HG03565 (cell line): ENCODE measurements at regions not wholly inside any gene's neighbourhood (a gene's known extent, or its start where the extent isn't known, plus 50 kb on each side); places are given as distances from the start of the nearest gene placed in this dataset.
A peak's percentile ranks its signal among the peaks of the same experiment; 100 is the strongest.

Experiments
- ATAC-seq: cut with Tn5 transposase; IDR thresholded peaks from one replicate; pipeline ENCODE4 v1.9.1; 2021; ENCODE audit warnings: mild to moderate bottlenecking, moderate library complexity; ENCODE audit not compliant: unreplicated experiment

- ATAC-seq: no peak
Measured at GRCh38 chr1:219365451-219365850, 191.8 kb downstream of the LYPLAL1 start.

- no peak for ATAC-seq
Measured at GRCh38 chr1:219362702-219363101, 189.0 kb downstream of the LYPLAL1 start.

- no peak for ATAC-seq
Measured at GRCh38 chr1:219359126-219359525, 185.4 kb downstream of the LYPLAL1 start.

GRCh38 chr1:219358080-219358479, 184.4 kb downstream of the LYPLAL1 start:
- no peak for ATAC-seq

- no peak for ATAC-seq
Measured at GRCh38 chr1:219354962-219355361, 181.3 kb downstream of the LYPLAL1 start.

GRCh38 chr1:219352961-219353651, 179.4 kb downstream of the LYPLAL1 start:
- ATAC-seq: no peak

- ATAC-seq: no peak
Measured at GRCh38 chr1:219350172-219350931, 176.7 kb downstream of the LYPLAL1 start.

GRCh38 chr1:219347921-219348391, 174.3 kb downstream of the LYPLAL1 start:
- ATAC-seq: no peak

GRCh38 chr1:219347376-219347775, 173.7 kb downstream of the LYPLAL1 start:
- no peak for ATAC-seq

GRCh38 chr1:219345953-219346352, 172.3 kb downstream of the LYPLAL1 start:
- ATAC-seq: no peak

- ATAC-seq: no peak
Measured at GRCh38 chr1:219342836-219343235, 169.2 kb downstream of the LYPLAL1 start.

- ATAC-seq: no peak
Measured at GRCh38 chr1:219340796-219341195, 167.1 kb downstream of the LYPLAL1 start.

- ATAC-seq: no peak
Measured at GRCh38 chr1:219339466-219339865, 165.8 kb downstream of the LYPLAL1 start.

- ATAC-seq: no peak
Measured at GRCh38 chr1:219337588-219337987, 163.9 kb downstream of the LYPLAL1 start.

- ATAC-seq: no peak
Measured at GRCh38 chr1:219333626-219334025, 159.9 kb downstream of the LYPLAL1 start.

GRCh38 chr1:219331424-219331823, 157.7 kb downstream of the LYPLAL1 start:
- no peak for ATAC-seq

- no peak for ATAC-seq
Measured at GRCh38 chr1:219330669-219331068, 157.0 kb downstream of the LYPLAL1 start.

GRCh38 chr1:219330001-219330400, 156.3 kb downstream of the LYPLAL1 start:
- ATAC-seq: no peak

- ATAC-seq: no peak
Measured at GRCh38 chr1:219329578-219329977, 155.9 kb downstream of the LYPLAL1 start.

- no peak for ATAC-seq
Measured at GRCh38 chr1:219326843-219327242, 153.2 kb downstream of the LYPLAL1 start.

GRCh38 chr1:219325368-219325742, 151.7 kb downstream of the LYPLAL1 start:
- peak; percentile 8 for ATAC-seq

- ATAC-seq: peak; percentile 98
Measured at GRCh38 chr1:219324629-219325367, 151.1 kb downstream of the LYPLAL1 start.
